ENCODE measurements at regions not wholly inside any gene's neighbourhood (a gene's known extent, or its start where the extent isn't known, plus 50 kb on each side); places are given as distances from the start of the nearest gene placed in this dataset.

DNA sequence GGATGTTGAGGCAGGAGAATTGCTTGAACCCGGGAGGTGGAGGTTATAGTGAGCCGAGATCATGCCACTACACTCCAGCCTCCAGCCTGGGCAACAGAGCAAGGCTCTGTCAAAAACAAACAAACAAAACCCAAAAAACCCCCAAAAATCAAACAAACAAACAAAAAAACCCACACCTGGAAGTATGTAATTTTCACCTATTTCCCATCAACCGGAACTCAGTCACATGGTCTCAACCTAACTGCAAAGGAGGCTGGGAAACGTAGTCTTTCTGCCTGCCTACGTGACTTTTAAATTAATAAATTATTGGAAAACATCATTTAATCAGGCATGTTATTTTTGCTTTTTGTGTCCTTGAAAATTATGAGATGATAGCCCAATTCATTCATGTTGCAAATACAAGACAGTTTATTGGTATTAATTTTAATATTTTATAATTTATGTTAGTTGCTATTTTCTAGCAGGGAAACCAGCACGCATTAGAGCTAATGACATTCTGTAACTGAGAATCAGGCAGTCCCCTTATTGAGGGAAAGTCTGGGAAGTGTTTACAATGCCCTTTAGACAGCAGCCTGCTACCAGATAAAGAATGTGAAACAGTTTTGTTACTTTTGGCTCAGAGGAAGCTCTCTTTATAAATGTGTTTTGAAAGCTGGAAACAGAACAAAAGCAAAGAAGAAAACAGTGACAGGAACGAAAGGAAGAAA lies 110.3 kb downstream of the NXNL2 start:
- CTCF ChIA-PET, result no interaction called here

DNA sequence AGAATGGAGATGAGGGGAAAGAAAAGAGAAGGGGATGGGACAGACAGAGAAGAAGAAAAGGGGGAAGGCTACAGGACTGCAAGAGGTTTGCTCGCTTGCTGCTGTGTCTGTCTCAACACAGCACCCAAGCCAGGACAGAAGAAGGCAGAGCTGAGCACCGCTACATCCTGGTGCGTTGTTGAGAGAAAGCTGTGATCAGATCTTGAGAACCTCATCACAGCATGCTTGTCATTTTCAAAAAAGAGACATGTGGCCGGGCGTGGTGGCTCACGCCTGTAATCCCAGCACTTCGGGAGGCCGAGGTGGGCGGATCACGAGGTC lies 110.9 kb downstream of the NXNL2 start:
- no peak overlapping the region for H2AFZ ChIP-seq (ENCODE audit: low read depth)
- no peaks in the 10 kb centered on the region for H4K20me1 ChIP-seq (ENCODE audit: insufficient read depth)
- H3K9me3 ChIP-seq, result no peaks in the 10 kb centered on the region
- H3K27me3 ChIP-seq (ENCODE audit: insufficient read depth), result no peaks in the 10 kb centered on the region
- no peak overlapping the region for H3K4me2 ChIP-seq
- H3K9me2 ChIP-seq, result no peaks in the 10 kb centered on the region
- H3K27ac ChIP-seq (ENCODE audit: low read depth in 2 of 2, low read length in 1 of 2), result no peak overlapping the region
- no peak overlapping the region for H3K4me3 ChIP-seq (ENCODE audit: low read depth in 2 of 2, low read length in 1 of 2)
- H3K36me3 ChIP-seq (replicated peaks in 1 of 2; ENCODE audit: control insufficient read depth in 1 of 2, insufficient read depth in 2 of 2, low read length in 1 of 2), result no peaks in the 10 kb centered on the region
- no peaks in the 10 kb centered on the region for H3K4me1 ChIP-seq (ENCODE audit: control insufficient read depth in 1 of 2, insufficient read depth in 2 of 2, low read depth in 1 of 2, low read length in 1 of 2)
- CTCF ChIA-PET, result no interaction called here
- POLR2A ChIA-PET, result no interaction called here
- TF ChIP-seq RXRA (IDR thresholded peaks at IDR 0.05; ENCODE audit: borderline replicate concordance, low read depth) (no peak), YY1 (IDR thresholded peaks at IDR 0.05; ENCODE audit: low read depth) (no peak), RCOR1 (IDR thresholded peaks at IDR 0.05; ENCODE audit: low read length) (no peak)
- TF ChIP-seq, protein P1, sequence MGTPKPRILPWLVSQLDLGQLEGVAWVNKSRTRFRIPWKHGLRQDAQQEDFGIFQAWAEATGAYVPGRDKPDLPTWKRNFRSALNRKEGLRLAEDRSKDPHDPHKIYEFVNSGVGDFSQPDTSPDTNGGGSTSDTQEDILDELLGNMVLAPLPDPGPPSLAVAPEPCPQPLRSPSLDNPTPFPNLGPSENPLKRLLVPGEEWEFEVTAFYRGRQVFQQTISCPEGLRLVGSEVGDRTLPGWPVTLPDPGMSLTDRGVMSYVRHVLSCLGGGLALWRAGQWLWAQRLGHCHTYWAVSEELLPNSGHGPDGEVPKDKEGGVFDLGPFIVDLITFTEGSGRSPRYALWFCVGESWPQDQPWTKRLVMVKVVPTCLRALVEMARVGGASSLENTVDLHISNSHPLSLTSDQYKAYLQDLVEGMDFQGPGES (IDR thresholded peaks at IDR 0.05; ENCODE audit: low read depth, low read length), result no peak
- no peaks in the 10 kb centered on the region for H3F3A ChIP-seq (replicated peaks; ENCODE audit: insufficient read depth)
- WGBS (ENCODE audit: low lambda C conversion rate), result 93% methylated on average over 10 of the region's 10 CpGs
- DNase-seq, result no peak
- no peak overlapping the region for H3K9ac ChIP-seq
- H3K79me2 ChIP-seq (ENCODE audit: insufficient read depth), result no peaks in the 10 kb centered on the region

More for the DNA sequence above, 110.3 kb downstream of the NXNL2 start:
- TF ChIP-seq, protein P2, sequence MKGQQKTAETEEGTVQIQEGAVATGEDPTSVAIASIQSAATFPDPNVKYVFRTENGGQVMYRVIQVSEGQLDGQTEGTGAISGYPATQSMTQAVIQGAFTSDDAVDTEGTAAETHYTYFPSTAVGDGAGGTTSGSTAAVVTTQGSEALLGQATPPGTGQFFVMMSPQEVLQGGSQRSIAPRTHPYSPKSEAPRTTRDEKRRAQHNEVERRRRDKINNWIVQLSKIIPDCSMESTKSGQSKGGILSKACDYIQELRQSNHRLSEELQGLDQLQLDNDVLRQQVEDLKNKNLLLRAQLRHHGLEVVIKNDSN (IDR thresholded peaks at IDR 0.05; ENCODE audit: borderline replicate concordance, low read depth), result peak; percentile 70; the same call in 1 of the 2 replicates
- TF ChIP-seq FOSL2 (IDR thresholded peaks at IDR 0.05; ENCODE audit: borderline replicate concordance, low read depth), result no peak
- TF ChIP-seq, protein P3, sequence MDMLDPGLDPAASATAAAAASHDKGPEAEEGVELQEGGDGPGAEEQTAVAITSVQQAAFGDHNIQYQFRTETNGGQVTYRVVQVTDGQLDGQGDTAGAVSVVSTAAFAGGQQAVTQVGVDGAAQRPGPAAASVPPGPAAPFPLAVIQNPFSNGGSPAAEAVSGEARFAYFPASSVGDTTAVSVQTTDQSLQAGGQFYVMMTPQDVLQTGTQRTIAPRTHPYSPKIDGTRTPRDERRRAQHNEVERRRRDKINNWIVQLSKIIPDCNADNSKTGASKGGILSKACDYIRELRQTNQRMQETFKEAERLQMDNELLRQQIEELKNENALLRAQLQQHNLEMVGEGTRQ (IDR thresholded peaks at IDR 0.05; ENCODE audit: borderline replicate concordance, low read depth, low read length), result no peak
- Histone ChIP-seq H3K79me2 (ENCODE audit: insufficient read depth) (no peaks in the 10 kb centered on the region), H3K36me3 (replicated peaks in 1 of 2; ENCODE audit: control insufficient read depth in 1 of 2, insufficient read depth in 2 of 2, low read length in 1 of 2) (no peaks in the 10 kb centered on the region), H2AFZ (ENCODE audit: low read depth) (no peak overlapping the region), H3K4me1 (ENCODE audit: control insufficient read depth in 1 of 2, insufficient read depth in 2 of 2, low read depth in 1 of 2, low read length in 1 of 2) (no peaks in the 10 kb centered on the region), H3K9ac (no peak overlapping the region), H3K27me3 (ENCODE audit: insufficient read depth) (no peaks in the 10 kb centered on the region), H3K9me2 (no peaks in the 10 kb centered on the region), H3F3A (replicated peaks; ENCODE audit: insufficient read depth) (no peaks in the 10 kb centered on the region), H3K4me3 (ENCODE audit: low read depth in 2 of 2, low read length in 1 of 2) (no peak overlapping the region), H4K20me1 (ENCODE audit: insufficient read depth) (no peaks in the 10 kb centered on the region), H3K27ac (ENCODE audit: low read depth in 2 of 2, low read length in 1 of 2) (no peak overlapping the region), H3K4me2 (no peak overlapping the region), H3K9me3 (no peaks in the 10 kb centered on the region)
- 73% methylated on average over 7 of the region's 7 CpGs for WGBS (ENCODE audit: low lambda C conversion rate)
- no peak for DNase-seq
- POLR2A ChIA-PET, result no interaction called here
